Sigmoid colon (tissue), 4 donors: ENCODE measurements at regions not wholly inside any gene's neighbourhood (a gene's known extent, or its start where the extent isn't known, plus 50 kb on each side); places are given as distances from the start of the nearest gene placed in this dataset.

Experiments
- EP300 ChIP-seq, 4 donors: sonication (generic); formaldehyde crosslinking; IDR thresholded peaks; one replicate each; pipeline ENCODE4 v1.6.1; 2017; ENCODE audit warnings: antibody characterized with exemption in 4 of 4
- POLR2A ChIP-seq, 2 donors: fragments of 450-650 bp; IDR thresholded peaks; one replicate each; pipeline ENCODE4 v1.6.1; 2016; ENCODE audit warnings: antibody characterized with exemption in 2 of 2, mild to moderate bottlenecking in 2 of 2, moderate library complexity in 2 of 2
- TF ChIP-seq, protein P1 (sequence below), 4 experiments: fragments of 450-650 bp in 3 of 4; fragments of 200-600 bp in 1 of 4; IDR thresholded peaks; one replicate each; pipeline ENCODE4 v1.5.1; 2016 to 2019; ENCODE audit warnings: antibody characterized with exemption in 4 of 4, mild to moderate bottlenecking in 3 of 4, moderate library complexity in 2 of 4

DNA sequence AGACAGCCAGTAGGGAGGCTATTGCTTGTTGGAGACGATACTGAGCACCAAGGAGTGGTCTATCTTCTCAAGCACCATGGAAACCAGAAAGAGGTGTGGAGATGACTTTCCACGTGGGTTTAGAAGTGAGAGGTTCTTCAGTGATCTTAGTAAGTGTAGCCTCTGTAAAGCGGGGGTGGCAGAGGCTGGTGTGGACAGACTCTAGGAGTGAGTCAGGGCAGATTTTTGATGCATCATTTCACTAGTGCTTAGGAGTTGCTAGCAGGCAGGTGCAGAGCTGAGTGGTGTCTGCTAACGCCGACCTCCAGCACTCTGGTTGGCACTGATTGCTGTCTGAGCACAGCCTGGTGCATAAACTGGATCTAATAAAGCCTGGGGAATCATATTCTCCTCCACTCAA, 78.4 kb upstream of the ADO start:
- TF ChIP-seq POLR2A (IDR thresholded peaks at IDR 0.05) (no peak), EP300 (IDR thresholded peaks at IDR 0.05) (no peak)
- TF ChIP-seq, protein P1, sequence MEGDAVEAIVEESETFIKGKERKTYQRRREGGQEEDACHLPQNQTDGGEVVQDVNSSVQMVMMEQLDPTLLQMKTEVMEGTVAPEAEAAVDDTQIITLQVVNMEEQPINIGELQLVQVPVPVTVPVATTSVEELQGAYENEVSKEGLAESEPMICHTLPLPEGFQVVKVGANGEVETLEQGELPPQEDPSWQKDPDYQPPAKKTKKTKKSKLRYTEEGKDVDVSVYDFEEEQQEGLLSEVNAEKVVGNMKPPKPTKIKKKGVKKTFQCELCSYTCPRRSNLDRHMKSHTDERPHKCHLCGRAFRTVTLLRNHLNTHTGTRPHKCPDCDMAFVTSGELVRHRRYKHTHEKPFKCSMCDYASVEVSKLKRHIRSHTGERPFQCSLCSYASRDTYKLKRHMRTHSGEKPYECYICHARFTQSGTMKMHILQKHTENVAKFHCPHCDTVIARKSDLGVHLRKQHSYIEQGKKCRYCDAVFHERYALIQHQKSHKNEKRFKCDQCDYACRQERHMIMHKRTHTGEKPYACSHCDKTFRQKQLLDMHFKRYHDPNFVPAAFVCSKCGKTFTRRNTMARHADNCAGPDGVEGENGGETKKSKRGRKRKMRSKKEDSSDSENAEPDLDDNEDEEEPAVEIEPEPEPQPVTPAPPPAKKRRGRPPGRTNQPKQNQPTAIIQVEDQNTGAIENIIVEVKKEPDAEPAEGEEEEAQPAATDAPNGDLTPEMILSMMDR (IDR thresholded peaks at IDR 0.05): no peak
